ENCODE measurements at regions not wholly inside any gene's neighbourhood (a gene's known extent, or its start where the extent isn't known, plus 50 kb on each side); places are given as distances from the start of the nearest gene placed in this dataset.

- no peaks in the 10 kb centered on the region for H3K4me1 Mint-ChIP-seq (ENCODE audit: low read depth)
These were observed 111.8 kb downstream of the ASB7 start for GRCh38 chr15:100714034-100714748.

GRCh38 chr15:100714749-100715342 lies 112.5 kb downstream of the ASB7 start:
- no peak for DNase-seq
- no peak overlapping the region for H3K27ac Mint-ChIP-seq
- CTCF ChIA-PET = no interaction called here
- intact Hi-C loops (cut with micrococcal nuclease) = no loop called here
- peaks cover 3% of the 10 kb centered on the region for H3K27me3 Mint-ChIP-seq (ENCODE audit: low read depth)
- no peaks in the 10 kb centered on the region for H3K36me3 Mint-ChIP-seq (ENCODE audit: low read depth)
- H3K9me3 Mint-ChIP-seq = peaks cover 2% of the 10 kb centered on the region
- H3K4me1 Mint-ChIP-seq (ENCODE audit: low read depth) = no peaks in the 10 kb centered on the region
- no peak overlapping the region for H3K4me3 Mint-ChIP-seq

More at GRCh38 chr15:100714034-100714748, 111.8 kb downstream of the ASB7 start:
- peaks cover 2% of the 10 kb centered on the region for H3K9me3 Mint-ChIP-seq
- H3K27ac Mint-ChIP-seq = no peak overlapping the region
- H3K36me3 Mint-ChIP-seq (ENCODE audit: low read depth) = no peaks in the 10 kb centered on the region
- no peak overlapping the region for H3K4me3 Mint-ChIP-seq
- CTCF ChIA-PET = no interaction called here
- no peak for DNase-seq
- H3K27me3 Mint-ChIP-seq (ENCODE audit: low read depth) = peaks cover 3% of the 10 kb centered on the region
- intact Hi-C loops (cut with micrococcal nuclease) = no loop called here

GRCh38 chr15:100715571-100716455 lies 113.4 kb downstream of the ASB7 start:
- H3K4me1 Mint-ChIP-seq (ENCODE audit: low read depth) = no peaks in the 10 kb centered on the region
- no peaks in the 10 kb centered on the region for H3K9me3 Mint-ChIP-seq
- no peak overlapping the region for H3K4me3 Mint-ChIP-seq

GRCh38 chr15:100716456-100717085 lies 114.2 kb downstream of the ASB7 start:
- intact Hi-C loops (cut with micrococcal nuclease) = no loop called here
- H3K9me3 Mint-ChIP-seq = no peaks in the 10 kb centered on the region
- peaks cover 3% of the 10 kb centered on the region for H3K27me3 Mint-ChIP-seq (ENCODE audit: low read depth)
- CTCF ChIA-PET = no interaction called here
- H3K27ac Mint-ChIP-seq = no peak overlapping the region
- no peaks in the 10 kb centered on the region for H3K4me1 Mint-ChIP-seq (ENCODE audit: low read depth)
- no peaks in the 10 kb centered on the region for H3K36me3 Mint-ChIP-seq (ENCODE audit: low read depth)
- no peak for DNase-seq
- no peak overlapping the region for H3K4me3 Mint-ChIP-seq

More at GRCh38 chr15:100715571-100716455, 113.4 kb downstream of the ASB7 start:
- Mint-ChIP-seq H3K27me3 (ENCODE audit: low read depth) (peaks cover 3% of the 10 kb centered on the region), H3K27ac (no peak overlapping the region), H3K36me3 (ENCODE audit: low read depth) (no peaks in the 10 kb centered on the region)
- intact Hi-C loops (cut with micrococcal nuclease) = no loop called here
- no peak for DNase-seq
- CTCF ChIA-PET = interaction anchor here (0.6 kb wide), 1 partner anchor 296 kb away, joined by 3 read pairs; no protein-coding TSS in a partner anchor

GRCh38 chr15:100717596-100717995 lies 115.2 kb downstream of the ASB7 start:
- Mint-ChIP-seq H3K4me1 (ENCODE audit: low read depth) (no peaks in the 10 kb centered on the region), H3K27me3 (ENCODE audit: low read depth) (peaks cover 3% of the 10 kb centered on the region), H3K9me3 (no peaks in the 10 kb centered on the region), H3K4me3 (no peak overlapping the region), H3K36me3 (ENCODE audit: low read depth) (no peaks in the 10 kb centered on the region), H3K27ac (no peak overlapping the region)
- intact Hi-C loops (cut with micrococcal nuclease) = no loop called here
- CTCF ChIA-PET = no interaction called here
- DNase-seq = no peak

- no peaks in the 10 kb centered on the region for H3K36me3 Mint-ChIP-seq (ENCODE audit: low read depth)
- CTCF ChIA-PET = no interaction called here
These were observed 115.9 kb downstream of the ASB7 start for GRCh38 chr15:100718075-100718980.

GRCh38 chr15:100720406-100720967 lies 118.1 kb downstream of the ASB7 start:
- CTCF ChIA-PET = interaction anchor here (0.7 kb wide), 1 partner anchor 23 kb away, joined by 4 read pairs; no protein-coding TSS in a partner anchor
- no peak overlapping the region for H3K27ac Mint-ChIP-seq
- no peaks in the 10 kb centered on the region for H3K9me3 Mint-ChIP-seq
- H3K27me3 Mint-ChIP-seq (ENCODE audit: low read depth) = peaks cover 3% of the 10 kb centered on the region
- no peak overlapping the region for H3K4me3 Mint-ChIP-seq
- no peaks in the 10 kb centered on the region for H3K4me1 Mint-ChIP-seq (ENCODE audit: low read depth)
- DNase-seq = no peak
- H3K36me3 Mint-ChIP-seq (ENCODE audit: low read depth) = no peaks in the 10 kb centered on the region
- intact Hi-C loops (cut with micrococcal nuclease) = no loop called here

More at GRCh38 chr15:100718075-100718980, 115.9 kb downstream of the ASB7 start:
- Mint-ChIP-seq H3K4me3 (no peak overlapping the region), H3K27ac (no peak overlapping the region), H3K4me1 (ENCODE audit: low read depth) (no peaks in the 10 kb centered on the region), H3K27me3 (ENCODE audit: low read depth) (peaks cover 3% of the 10 kb centered on the region), H3K9me3 (no peaks in the 10 kb centered on the region)
- DNase-seq = no peak
- intact Hi-C loops (cut with micrococcal nuclease) = no loop called here

- CTCF ChIA-PET = no interaction called here
- no peaks in the 10 kb centered on the region for H3K4me1 Mint-ChIP-seq (ENCODE audit: low read depth)
- DNase-seq = no peak
- intact Hi-C loops (cut with micrococcal nuclease) = no loop called here
- H3K36me3 Mint-ChIP-seq (ENCODE audit: low read depth) = no peaks in the 10 kb centered on the region
- no peak overlapping the region for H3K27ac Mint-ChIP-seq
- no peak overlapping the region for H3K4me3 Mint-ChIP-seq
- peaks cover 3% of the 10 kb centered on the region for H3K27me3 Mint-ChIP-seq (ENCODE audit: low read depth)
- no peaks in the 10 kb centered on the region for H3K9me3 Mint-ChIP-seq
These were observed 119.6 kb downstream of the ASB7 start for GRCh38 chr15:100721758-100722550.

GRCh38 chr15:100722551-100723314 lies 120.3 kb downstream of the ASB7 start:
- intact Hi-C loops (cut with micrococcal nuclease) = no loop called here
- Mint-ChIP-seq H3K27me3 (ENCODE audit: low read depth) (peaks cover 4% of the 10 kb centered on the region), H3K4me1 (ENCODE audit: low read depth) (no peaks in the 10 kb centered on the region), H3K4me3 (no peak overlapping the region), H3K27ac (no peak overlapping the region), H3K36me3 (ENCODE audit: low read depth) (no peaks in the 10 kb centered on the region), H3K9me3 (no peaks in the 10 kb centered on the region)
- DNase-seq = no peak
- CTCF ChIA-PET = interaction anchor here (0.6 to 0.9 kb wide), 2 partner anchors 54 to 374 kb away, joined by 3 read pairs; no protein-coding TSS in a partner anchor

- intact Hi-C loops (cut with micrococcal nuclease) = no loop called here
- peaks cover 4% of the 10 kb centered on the region for H3K27me3 Mint-ChIP-seq (ENCODE audit: low read depth)
- CTCF ChIA-PET = interaction anchor here (0.6 to 0.9 kb wide), 2 partner anchors 53 to 374 kb away, joined by 3 read pairs; no protein-coding TSS in a partner anchor
These were observed 121.0 kb downstream of the ASB7 start for GRCh38 chr15:100723315-100723801.

More at GRCh38 chr15:100723315-100723801, 121.0 kb downstream of the ASB7 start:
- Mint-ChIP-seq H3K4me1 (ENCODE audit: low read depth) (no peaks in the 10 kb centered on the region), H3K27ac (no peak overlapping the region), H3K36me3 (ENCODE audit: low read depth) (no peaks in the 10 kb centered on the region), H3K4me3 (no peak overlapping the region), H3K9me3 (no peaks in the 10 kb centered on the region)
- no peak for DNase-seq

Measured in activated naive CD4-positive, alpha-beta T cell treated with anti-CD3 and anti-CD28 coated beads for 36 hours (primary cell).